ENCODE measurements at regions not wholly inside any gene's neighbourhood (a gene's known extent, or its start where the extent isn't known, plus 50 kb on each side); places are given as distances from the start of the nearest gene placed in this dataset.

GRCh38 chr4:154039435-154040343, 250.8 kb upstream of the SFRP2 start:
- no peak overlapping the region for H2AFZ ChIP-seq (ENCODE audit: low read depth, low read length)
- no peak overlapping the region for H3K4me3 ChIP-seq (ENCODE audit: low read depth in 1 of 2, low read length in 2 of 2)
- DNase-seq (no peak), ATAC-seq (ENCODE audit: insufficient read depth, low read depth) (no peak)
- H4K20me1 ChIP-seq (ENCODE audit: insufficient read depth, low read length) = no peaks in the 10 kb centered on the region
- H3K4me1 ChIP-seq (ENCODE audit: insufficient read depth, low read length) = no peaks in the 10 kb centered on the region
- no peaks in the 10 kb centered on the region for H3K9me3 ChIP-seq (ENCODE audit: insufficient read depth, low read length, severe bottlenecking)
- TF ChIP-seq EZH2 (IDR thresholded peaks at IDR 0.05; ENCODE audit: borderline replicate concordance, low read depth, low read length, severe bottlenecking) = no peak
- no peak for TF ChIP-seq CTCF (IDR thresholded peaks at IDR 0.05; ENCODE audit: borderline replicate concordance, extremely low read depth, low read length, poor library complexity, severe bottlenecking)
- H3K79me2 ChIP-seq (ENCODE audit: insufficient read depth, low read length) = no peaks in the 10 kb centered on the region
- no peaks in the 10 kb centered on the region for H3K27me3 ChIP-seq (ENCODE audit: insufficient read depth, low read length, poor library complexity)
- no peaks in the 10 kb centered on the region for H3K36me3 ChIP-seq (ENCODE audit: insufficient read depth, low read length)
- no peak overlapping the region for H3K4me2 ChIP-seq (ENCODE audit: insufficient read depth, low read length)
- H3K27ac ChIP-seq (ENCODE audit: low read length) = no peak overlapping the region
- H3K9ac ChIP-seq (ENCODE audit: low read depth, low read length) = no peak overlapping the region

- H3K36me3 ChIP-seq (ENCODE audit: insufficient read depth, low read length) = no peaks in the 10 kb centered on the region
- no peaks in the 10 kb centered on the region for H3K27me3 ChIP-seq (ENCODE audit: insufficient read depth, low read length, poor library complexity)
- TF ChIP-seq EZH2 (IDR thresholded peaks at IDR 0.05; ENCODE audit: borderline replicate concordance, low read depth, low read length, severe bottlenecking) = no peak
- TF ChIP-seq CTCF (IDR thresholded peaks at IDR 0.05; ENCODE audit: borderline replicate concordance, extremely low read depth, low read length, poor library complexity, severe bottlenecking) = no peak
- no peak for DNase-seq
- no peak overlapping the region for H2AFZ ChIP-seq (ENCODE audit: low read depth, low read length)
- peaks cover 2% of the 10 kb centered on the region for H3K9me3 ChIP-seq (ENCODE audit: insufficient read depth, low read length, severe bottlenecking)
- no peak overlapping the region for H3K27ac ChIP-seq (ENCODE audit: low read length)
- ATAC-seq (ENCODE audit: insufficient read depth, low read depth) = no peak
- no peak overlapping the region for H3K4me3 ChIP-seq (ENCODE audit: low read depth in 1 of 2, low read length in 2 of 2)
- no peaks in the 10 kb centered on the region for H3K79me2 ChIP-seq (ENCODE audit: insufficient read depth, low read length)
- H3K4me1 ChIP-seq (ENCODE audit: insufficient read depth, low read length) = no peaks in the 10 kb centered on the region
- no peak overlapping the region for H3K9ac ChIP-seq (ENCODE audit: low read depth, low read length)
- no peaks in the 10 kb centered on the region for H4K20me1 ChIP-seq (ENCODE audit: insufficient read depth, low read length)
- no peak overlapping the region for H3K4me2 ChIP-seq (ENCODE audit: insufficient read depth, low read length)
Observed at GRCh38 chr4:154036856-154037255, 248.0 kb upstream of the SFRP2 start.

- Histone ChIP-seq H3K4me1 (ENCODE audit: insufficient read depth, low read length) (no peaks in the 10 kb centered on the region), H3K27ac (ENCODE audit: low read length) (no peak overlapping the region), H3K9me3 (ENCODE audit: insufficient read depth, low read length, severe bottlenecking) (peaks cover 2% of the 10 kb centered on the region), H4K20me1 (ENCODE audit: insufficient read depth, low read length) (no peaks in the 10 kb centered on the region), H3K4me2 (ENCODE audit: insufficient read depth, low read length) (no peak overlapping the region), H3K9ac (ENCODE audit: low read depth, low read length) (no peak overlapping the region), H3K36me3 (ENCODE audit: insufficient read depth, low read length) (no peaks in the 10 kb centered on the region), H3K4me3 (ENCODE audit: low read depth in 1 of 2, low read length in 2 of 2) (no peak overlapping the region), H3K79me2 (ENCODE audit: insufficient read depth, low read length) (no peaks in the 10 kb centered on the region), H2AFZ (ENCODE audit: low read depth, low read length) (no peak overlapping the region), H3K27me3 (ENCODE audit: insufficient read depth, low read length, poor library complexity) (no peaks in the 10 kb centered on the region)
- no peak for ATAC-seq (ENCODE audit: insufficient read depth, low read depth)
- no peak for DNase-seq
- TF ChIP-seq EZH2 (IDR thresholded peaks at IDR 0.05; ENCODE audit: borderline replicate concordance, low read depth, low read length, severe bottlenecking) (no peak), CTCF (IDR thresholded peaks at IDR 0.05; ENCODE audit: borderline replicate concordance, extremely low read depth, low read length, poor library complexity, severe bottlenecking) (no peak)
Observed at GRCh38 chr4:154035341-154035740, 246.5 kb upstream of the SFRP2 start.

Measured in DND-41 (cell line).